Heart left ventricle (tissue), 13 donors: ENCODE measurements at regions not wholly inside any gene's neighbourhood (a gene's known extent, or its start where the extent isn't known, plus 50 kb on each side); places are given as distances from the start of the nearest gene placed in this dataset.

Source experiments
- CTCF ChIP-seq, 12 donors: fragments of 200-600 bp; sonication (generic) in 4 of 12; IDR thresholded peaks; one replicate each; pipeline versions ENCODE4 v1.5.0 to v1.8.0; 2018 to 2022; ENCODE audit warnings: antibody characterized with exemption in 12 of 12, mild to moderate bottlenecking in 5 of 12
- POLR2A ChIP-seq, 2 donors: fragments of 450-650 bp; IDR thresholded peaks; one replicate each; pipeline ENCODE4 v1.6.1; 2017; ENCODE audit warnings: antibody characterized with exemption in 2 of 2, mild to moderate bottlenecking in 2 of 2, moderate library complexity in 2 of 2
- donor health status: ischemic (EF 13 %, LVEDD 7.1; RV severe dilation, severe dysfunction).
- donor health status: DM: no; HTN: yes; CAD: no.
- donor health status: DM: no; HTN: no; CAD: no.
- donor health status: ischemic (EF 25% LVEDD 6.9; RV normal size, moderate dysfunction).
- donor health status: ischemic (EF 25% LVEDD 5.7; RV mildly dilated, moderate dysfunction).
- donor health status: ischemic (EF 35%, LVEDD 5.7; RV mildly dilated, moderate dysfunction).
- donor health status: nonischemic (EF 11% LVEDD 7.7; RV severe dilation, severe dysfunction).
- donor health status: DM: yes; HTN: yes; CAD: no.
- donor health status: PGD.
- donor health status: ischemic (EF 29% LVEDD 5.4; RV normal size, mild dysfunction).
- donor health status: nonischemic (EF 23%, LVEDD 6.1; RV moderate dilation, normal function).

- TF ChIP-seq CTCF (IDR thresholded peaks at IDR 0.05) = no peak
- TF ChIP-seq POLR2A (IDR thresholded peaks at IDR 0.05) = no peak
Measured at GRCh38 chr11:130638033-130638432, 189.6 kb downstream of the ADAMTS15 start.
